D721Med (cell line): ENCODE measurements at regions not wholly inside any gene's neighbourhood (a gene's known extent, or its start where the extent isn't known, plus 50 kb on each side); places are given as distances from the start of the nearest gene placed in this dataset.

Source experiments
- DNase-seq: peaks from one replicate; pipeline ENCODE4 v3.0.0; 2011; ENCODE audit warnings: low spot score; ENCODE audit not compliant: insufficient read length
- FAIRE-seq: peaks from 2 replicates; lab custom pipeline; 2011; peaks lifted over from hg19 to GRCh38; lab: Jason Lieb, UNC
- CTCF ChIP-seq: IDR thresholded peaks from 2 replicates; pipeline ENCODE4 v1.5.1; 2012; ENCODE audit warnings: mild to moderate bottlenecking, control low read depth; ENCODE audit not compliant: insufficient read depth; ENCODE audit errors: missing control alignments

GRCh38 chr2:104016801-104017200, 837.1 kb upstream of the POU3F3 start:
- FAIRE-seq = no peak
- no peak for TF ChIP-seq CTCF

GRCh38 chr2:104023306-104023705, 830.6 kb upstream of the POU3F3 start:
- FAIRE-seq (no peak), DNase-seq (no peak)
- TF ChIP-seq CTCF = no peak

More at GRCh38 chr2:104016801-104017200, 837.1 kb upstream of the POU3F3 start:
- DNase-seq = no peak

- FAIRE-seq (no peak), DNase-seq (no peak)
- TF ChIP-seq CTCF = no peak
Measured at GRCh38 chr2:104023765-104024164, 830.1 kb upstream of the POU3F3 start.

GRCh38 chr2:104025295-104025694, 828.6 kb upstream of the POU3F3 start:
- DNase-seq = no peak
- no peak for FAIRE-seq
- no peak for TF ChIP-seq CTCF

- DNase-seq (no peak), FAIRE-seq (no peak)
- no peak for TF ChIP-seq CTCF
Measured at GRCh38 chr2:104026725-104027124, 827.2 kb upstream of the POU3F3 start.

GRCh38 chr2:104027321-104027720, 826.6 kb upstream of the POU3F3 start:
- FAIRE-seq (no peak), DNase-seq (no peak)
- no peak for TF ChIP-seq CTCF

GRCh38 chr2:104028061-104028460, 825.9 kb upstream of the POU3F3 start:
- FAIRE-seq (no peak), DNase-seq (no peak)
- TF ChIP-seq CTCF = no peak
